Stimulated activated CD4-positive, alpha-beta T cell treated with anti-CD3 and anti-CD28 coated beads, Interleukin-2, amount 100 ng/mL, for 24 hours (primary cell): ENCODE measurements at regions not wholly inside any gene's neighbourhood (a gene's known extent, or its start where the extent isn't known, plus 50 kb on each side); places are given as distances from the start of the nearest gene placed in this dataset.
A peak's percentile ranks its signal among the peaks of the same experiment; 100 is the strongest.

Source experiments
- DNase-seq, 2 donors: peaks; one replicate each; pipeline ENCODE4 v3.0.0-alpha.2; 2020

GRCh38 chr21:17441370-17441769 lies 71.5 kb upstream of the CXADR start:
- no peak for DNase-seq

GRCh38 chr21:17442165-17442564 lies 70.7 kb upstream of the CXADR start:
- no peak for DNase-seq

GRCh38 chr21:17444828-17445227 lies 68.0 kb upstream of the CXADR start:
- DNase-seq, result no peak

DNA sequence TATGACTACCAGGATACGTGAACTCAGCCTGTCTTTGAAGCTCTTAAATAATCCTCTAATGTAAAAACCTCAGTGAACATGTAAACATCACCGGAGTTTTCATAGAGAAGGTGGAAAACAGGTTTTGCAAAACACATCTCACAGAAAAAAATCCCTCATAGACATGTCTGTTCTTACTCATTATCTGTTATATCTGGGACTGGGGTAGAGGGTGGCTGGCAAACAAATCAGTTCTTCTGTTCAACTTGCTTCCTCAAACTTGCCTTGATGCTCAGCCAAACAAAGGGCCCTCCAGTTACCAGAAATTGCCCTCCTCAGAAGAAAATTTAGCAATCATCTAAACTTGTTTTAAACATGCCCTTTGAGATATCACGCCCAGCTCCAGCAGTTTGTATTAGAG lies 66.1 kb upstream of the CXADR start:
- DNase-seq, result no peak

- no peak for DNase-seq
These were observed 63.1 kb upstream of the CXADR start for GRCh38 chr21:17449701-17450100.

GRCh38 chr21:17451364-17451891 lies 61.4 kb upstream of the CXADR start:
- DNase-seq, result no peak

DNA sequence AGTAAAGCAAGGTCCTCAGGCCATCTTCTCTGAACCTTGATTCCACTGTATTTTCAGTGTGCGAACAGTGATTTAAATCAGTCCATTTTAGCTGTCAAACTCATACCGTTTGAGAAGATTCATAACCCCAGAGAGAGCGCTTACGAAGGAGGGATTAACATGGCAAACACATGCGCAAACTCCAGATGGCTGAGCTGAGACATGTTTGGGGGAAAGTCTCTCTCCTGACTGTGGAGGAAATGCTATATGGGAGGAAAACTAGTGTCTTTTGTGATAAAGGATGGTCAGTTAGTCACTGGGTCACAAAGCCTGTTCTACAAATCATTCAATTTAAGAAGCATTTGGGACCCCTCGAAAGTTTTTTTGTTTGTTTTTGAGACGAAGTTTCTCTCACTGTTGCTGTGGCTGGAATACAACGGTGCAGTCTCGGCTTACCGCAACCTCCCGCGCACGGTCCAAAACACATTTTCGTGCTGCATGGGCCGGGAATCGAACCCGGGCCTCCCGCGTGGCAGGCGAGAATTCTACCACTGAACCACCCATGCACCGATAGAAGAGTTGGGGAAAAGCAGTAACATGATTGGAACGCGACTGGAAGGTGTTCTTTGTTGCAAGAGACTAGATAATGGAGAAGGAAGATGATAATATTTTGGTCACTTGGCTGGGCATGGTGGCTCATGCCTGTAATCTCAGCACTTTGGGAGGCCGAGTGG lies 58.4 kb upstream of the CXADR start:
- peak; percentile 41 to 67 for DNase-seq

DNA sequence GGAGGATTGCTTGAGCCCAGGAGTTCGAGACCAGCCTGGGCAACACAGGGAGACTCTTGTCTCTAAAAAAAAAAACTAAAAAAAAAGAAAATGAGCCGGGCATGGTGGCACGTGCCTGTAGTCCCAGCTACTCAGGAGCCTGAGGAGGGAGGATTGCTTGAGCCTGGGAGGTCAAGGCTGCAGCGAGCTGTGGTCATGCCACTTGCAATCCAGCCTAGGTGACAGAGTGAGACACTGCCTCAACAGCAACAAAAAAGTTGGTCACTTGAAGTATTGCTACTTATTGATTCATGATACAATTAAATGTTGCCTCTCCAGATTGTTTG lies 57.9 kb upstream of the CXADR start:
- no peak for DNase-seq

GRCh38 chr21:17455451-17455850 lies 57.4 kb upstream of the CXADR start:
- no peak for DNase-seq

- no peak for DNase-seq
These were observed 54.6 kb upstream of the CXADR start for GRCh38 chr21:17458279-17458678.

GRCh38 chr21:17460094-17460493 lies 52.7 kb upstream of the CXADR start:
- DNase-seq, result no peak

DNA sequence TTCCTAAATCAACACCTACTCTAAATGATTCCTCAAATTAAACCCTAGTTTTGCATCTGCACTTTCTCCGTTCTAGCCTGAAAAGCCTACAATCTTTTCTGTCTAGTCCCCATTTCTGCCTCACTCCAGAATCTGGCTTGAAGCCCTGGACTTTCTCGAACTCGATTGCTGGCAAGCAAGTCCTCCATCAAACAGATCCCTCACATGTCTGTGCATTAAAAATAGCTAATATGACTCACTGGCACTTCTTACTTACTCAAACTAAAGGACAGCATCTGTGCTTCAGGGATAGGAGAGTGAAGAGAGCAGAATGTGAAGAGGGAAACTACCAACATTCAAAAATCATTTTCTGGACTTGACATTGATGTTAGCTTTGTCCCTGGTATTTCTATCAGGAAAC lies 51.8 kb upstream of the CXADR start:
- no peak for DNase-seq

GRCh38 chr21:17461582-17461981 lies 51.3 kb upstream of the CXADR start:
- no peak for DNase-seq

GRCh38 chr21:17462276-17462981 lies 50.4 kb upstream of the CXADR start:
- no peak for DNase-seq
